Ovary (tissue), 3 donors: ENCODE measurements at regions not wholly inside any gene's neighbourhood (a gene's known extent, or its start where the extent isn't known, plus 50 kb on each side); places are given as distances from the start of the nearest gene placed in this dataset.

Experiments used
- CTCF ChIP-seq, 3 donors: fragments of 450-650 bp in 2 of 3; fragments of 200-600 bp in 1 of 3; IDR thresholded peaks; one replicate each; pipeline versions ENCODE4 v1.5.1 to v1.8.0; 2016 to 2022; ENCODE audit warnings: antibody characterized with exemption in 3 of 3, mild to moderate bottlenecking in 1 of 3
- POLR2A ChIP-seq: fragments of 450-650 bp; IDR thresholded peaks from one replicate; pipeline ENCODE4 v1.6.1; 2017; ENCODE audit warnings: antibody characterized with exemption, mild to moderate bottlenecking, moderate library complexity
- donor health status: DM: no; HTN: no; CAD: no.

GRCh38 chrX:126985981-126986380 is 166.5 kb downstream of the PRR32 start:
- TF ChIP-seq POLR2A (no peak), CTCF (IDR thresholded peaks at IDR 0.05) (no peak)
